D721Med (cell line): ENCODE measurements at regions not wholly inside any gene's neighbourhood (a gene's known extent, or its start where the extent isn't known, plus 50 kb on each side); places are given as distances from the start of the nearest gene placed in this dataset.

Source experiments
- DNase-seq: peaks from one replicate; pipeline ENCODE4 v3.0.0; 2011; ENCODE audit warnings: low spot score; ENCODE audit not compliant: insufficient read length
- FAIRE-seq: peaks from 2 replicates; lab custom pipeline; 2011; peaks lifted over from hg19 to GRCh38; lab: Jason Lieb, UNC
- CTCF ChIP-seq: IDR thresholded peaks from 2 replicates; pipeline ENCODE4 v1.5.1; 2012; ENCODE audit warnings: mild to moderate bottlenecking, control low read depth; ENCODE audit not compliant: insufficient read depth; ENCODE audit errors: missing control alignments

- FAIRE-seq (no peak), DNase-seq (no peak)
- no peak for TF ChIP-seq CTCF
Measured at GRCh38 chr2:48856144-48856543, 100.6 kb upstream of the LHCGR start.

- DNase-seq (no peak), FAIRE-seq (no peak)
- no peak for TF ChIP-seq CTCF
Measured at GRCh38 chr2:48855142-48855541, 99.6 kb upstream of the LHCGR start.

- TF ChIP-seq CTCF, result no peak
- no peak for DNase-seq
- no peak for FAIRE-seq
Measured at GRCh38 chr2:48854681-48855080, 99.2 kb upstream of the LHCGR start.

- no peak for FAIRE-seq
Measured at GRCh38 chr2:48852938-48853337, 97.4 kb upstream of the LHCGR start.

GRCh38 chr2:48851161-48851560, 95.6 kb upstream of the LHCGR start:
- DNase-seq, result no peak
- TF ChIP-seq CTCF, result no peak

More at GRCh38 chr2:48852938-48853337, 97.4 kb upstream of the LHCGR start:
- no peak for DNase-seq
- TF ChIP-seq CTCF, result no peak

GRCh38 chr2:48849770-48850169, 94.2 kb upstream of the LHCGR start:
- FAIRE-seq, result no peak
- TF ChIP-seq CTCF, result no peak
- no peak for DNase-seq

More at GRCh38 chr2:48851161-48851560, 95.6 kb upstream of the LHCGR start:
- FAIRE-seq, result no peak

GRCh38 chr2:48845684-48846083, 90.2 kb upstream of the LHCGR start:
- FAIRE-seq, result no peak
- TF ChIP-seq CTCF, result no peak
- no peak for DNase-seq
